CD4-positive, alpha-beta T cell treated with Interleukin-6 for 4 hours (primary cell): ENCODE measurements at regions not wholly inside any gene's neighbourhood (a gene's known extent, or its start where the extent isn't known, plus 50 kb on each side); places are given as distances from the start of the nearest gene placed in this dataset.

ENCODE experiments used
- DNase-seq: peaks from one replicate; pipeline ENCODE4 v3.0.0-alpha.2; 2020; ENCODE audit warnings: mixed read lengths

DNA sequence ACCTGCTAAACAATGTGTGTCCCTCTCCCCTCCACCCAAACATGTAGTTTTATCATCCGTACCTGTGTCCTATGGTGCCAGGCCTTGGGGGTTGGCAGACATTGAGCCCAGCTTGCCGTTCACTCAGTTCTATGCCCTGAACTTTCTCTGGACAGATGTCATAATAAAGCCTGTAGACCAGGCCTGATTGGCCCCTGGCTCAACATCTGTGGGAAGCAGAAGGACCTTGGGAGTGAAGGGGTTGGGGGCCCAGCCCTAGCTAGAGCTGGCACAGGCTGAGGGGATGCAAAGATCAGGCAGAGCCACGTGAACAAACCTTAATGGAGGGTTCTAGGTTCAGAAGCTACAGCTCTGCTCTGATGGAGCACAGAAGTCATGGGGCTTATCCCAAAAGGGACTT is 600.6 kb downstream of the BUD13 start:
- DNase-seq: no peak

DNA sequence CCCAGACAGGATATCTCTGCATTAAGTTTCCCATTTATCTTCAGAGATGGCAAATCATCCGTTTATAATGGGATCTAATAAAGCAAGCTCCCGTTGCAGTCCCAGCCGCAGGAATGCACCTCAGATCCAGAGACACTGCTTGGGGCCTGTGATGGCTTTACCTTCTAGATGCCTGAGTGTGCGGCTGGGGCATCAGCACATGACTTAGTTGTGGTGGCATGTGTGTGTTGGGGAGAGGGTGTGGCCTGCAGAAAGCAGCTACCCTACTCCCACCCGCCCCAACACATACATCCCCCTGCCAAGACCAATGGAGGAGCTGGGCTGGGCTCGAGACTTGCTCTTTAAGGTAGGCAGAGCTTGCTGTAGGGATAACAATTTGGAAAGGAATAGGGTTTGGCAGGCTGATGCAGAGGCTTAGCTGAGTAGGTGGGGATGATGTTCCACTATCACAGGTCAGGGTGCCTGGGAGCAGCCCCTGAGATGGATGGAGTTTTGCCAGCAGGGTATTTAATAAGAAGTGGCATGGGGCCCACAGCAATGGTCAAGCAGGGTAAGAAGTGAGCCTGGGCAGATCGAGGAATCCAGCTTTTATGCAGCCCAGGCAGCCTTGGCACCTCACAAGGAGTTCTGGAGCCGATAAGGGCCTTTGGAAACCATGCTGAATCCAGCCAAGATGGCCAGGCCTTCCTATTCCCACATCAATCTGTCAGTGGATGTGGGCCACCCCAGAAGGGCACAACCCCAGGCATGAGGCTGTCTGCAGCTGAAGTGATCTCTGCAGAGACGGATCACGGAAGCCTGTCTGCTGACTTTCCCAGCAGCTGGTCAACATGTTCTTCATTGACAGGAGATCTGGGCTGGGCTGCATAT is 601.3 kb downstream of the BUD13 start:
- DNase-seq: no peak

DNA sequence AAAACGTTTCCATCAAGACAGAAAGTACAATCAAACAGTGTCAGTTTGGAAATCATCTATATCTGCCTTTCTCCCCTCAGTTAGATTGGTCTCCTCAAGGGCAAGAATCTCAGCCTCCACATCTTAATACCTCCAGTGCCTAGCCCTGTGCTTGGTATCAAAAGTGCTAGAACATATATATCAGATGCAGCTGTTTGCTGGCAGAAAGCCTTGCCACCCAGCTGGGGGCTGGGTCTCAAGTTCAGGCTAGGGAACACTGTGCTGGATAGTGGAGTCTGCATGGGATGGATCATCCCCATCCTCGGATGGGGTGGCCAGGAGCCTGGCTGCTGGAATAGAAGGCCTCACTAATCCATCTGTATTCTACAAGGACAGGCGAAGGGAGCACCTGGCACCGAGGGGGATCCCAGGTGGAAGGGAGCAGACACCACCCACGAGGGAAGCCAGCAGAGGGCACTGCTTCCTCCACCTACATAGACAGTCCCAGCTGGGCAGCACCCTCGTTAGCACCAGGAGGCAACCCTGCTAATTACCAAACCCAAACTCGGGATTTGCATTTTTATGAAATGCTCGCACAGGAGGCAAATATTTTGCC is 602.2 kb downstream of the BUD13 start:
- no peak for DNase-seq

DNA sequence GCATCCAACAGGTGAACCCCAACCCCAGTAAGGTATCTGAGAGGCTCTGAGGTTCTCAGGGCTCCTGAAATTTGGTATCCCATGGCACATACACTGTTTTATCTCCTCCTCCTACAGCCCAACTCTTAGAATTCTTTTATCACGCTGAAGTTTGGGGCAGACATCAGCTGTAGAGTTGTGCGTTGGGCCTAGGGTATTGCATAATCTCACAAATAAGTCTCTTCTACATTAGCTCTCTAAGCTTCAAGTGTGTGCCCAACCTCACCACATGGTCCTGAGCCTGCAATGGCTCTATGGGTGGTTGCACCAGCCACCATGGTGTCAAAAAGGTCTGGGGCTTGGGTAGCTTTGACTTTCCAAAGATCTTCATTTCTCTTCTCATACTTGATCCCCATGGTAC is 603.0 kb downstream of the BUD13 start:
- no peak for DNase-seq

DNA sequence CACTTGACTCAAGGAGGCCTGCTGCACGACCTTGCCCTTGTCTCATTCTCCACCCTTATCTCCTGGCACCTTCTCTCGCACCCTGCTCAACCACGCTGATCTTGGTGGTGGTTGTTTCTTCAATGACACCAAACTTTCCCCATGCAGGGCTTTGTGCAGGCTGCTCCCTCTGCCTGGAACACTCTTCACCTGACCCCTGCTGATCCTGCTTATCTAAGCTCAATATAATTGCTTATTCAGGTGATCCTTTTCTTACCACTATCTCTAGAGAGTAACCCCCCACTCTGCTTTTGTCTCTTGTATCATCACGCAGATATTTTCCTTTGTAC is 604.4 kb downstream of the BUD13 start:
- no peak for DNase-seq

DNA sequence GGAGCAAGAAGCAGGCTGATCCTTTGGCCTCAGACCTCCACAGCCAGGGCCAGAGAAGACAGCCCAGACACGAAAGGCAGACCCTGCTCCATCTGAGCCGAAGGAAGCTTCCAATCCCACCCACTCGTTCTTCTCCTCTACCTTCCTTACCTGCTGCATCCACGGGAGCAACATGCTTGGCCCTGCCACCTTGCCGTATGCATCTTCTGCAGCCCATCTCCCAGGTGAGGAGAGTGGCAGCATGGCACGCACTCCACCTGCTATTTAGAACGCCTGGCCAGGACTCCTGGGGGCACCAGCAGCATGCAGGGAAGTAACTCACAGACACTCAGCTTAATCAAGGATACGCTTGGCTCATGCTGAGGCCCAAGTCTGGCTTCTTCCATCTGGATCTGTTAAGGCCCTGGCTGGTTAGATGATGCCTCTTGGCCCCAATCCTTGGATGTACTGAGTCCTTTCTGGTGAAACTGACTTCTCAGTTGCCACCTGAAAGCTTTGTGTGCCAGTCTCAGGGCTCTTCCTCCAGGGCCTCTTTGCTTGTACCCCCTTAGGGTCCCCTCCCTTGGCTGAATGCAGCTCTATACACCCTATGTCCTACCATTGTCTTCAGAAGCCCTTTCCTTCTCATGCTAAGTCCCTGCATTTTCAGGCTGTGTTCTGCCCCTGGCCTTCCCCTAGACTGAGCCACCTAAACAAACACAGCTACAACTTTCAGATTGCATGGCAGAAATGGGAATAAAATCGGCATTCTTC is 604.9 kb downstream of the BUD13 start:
- DNase-seq: no peak

DNA sequence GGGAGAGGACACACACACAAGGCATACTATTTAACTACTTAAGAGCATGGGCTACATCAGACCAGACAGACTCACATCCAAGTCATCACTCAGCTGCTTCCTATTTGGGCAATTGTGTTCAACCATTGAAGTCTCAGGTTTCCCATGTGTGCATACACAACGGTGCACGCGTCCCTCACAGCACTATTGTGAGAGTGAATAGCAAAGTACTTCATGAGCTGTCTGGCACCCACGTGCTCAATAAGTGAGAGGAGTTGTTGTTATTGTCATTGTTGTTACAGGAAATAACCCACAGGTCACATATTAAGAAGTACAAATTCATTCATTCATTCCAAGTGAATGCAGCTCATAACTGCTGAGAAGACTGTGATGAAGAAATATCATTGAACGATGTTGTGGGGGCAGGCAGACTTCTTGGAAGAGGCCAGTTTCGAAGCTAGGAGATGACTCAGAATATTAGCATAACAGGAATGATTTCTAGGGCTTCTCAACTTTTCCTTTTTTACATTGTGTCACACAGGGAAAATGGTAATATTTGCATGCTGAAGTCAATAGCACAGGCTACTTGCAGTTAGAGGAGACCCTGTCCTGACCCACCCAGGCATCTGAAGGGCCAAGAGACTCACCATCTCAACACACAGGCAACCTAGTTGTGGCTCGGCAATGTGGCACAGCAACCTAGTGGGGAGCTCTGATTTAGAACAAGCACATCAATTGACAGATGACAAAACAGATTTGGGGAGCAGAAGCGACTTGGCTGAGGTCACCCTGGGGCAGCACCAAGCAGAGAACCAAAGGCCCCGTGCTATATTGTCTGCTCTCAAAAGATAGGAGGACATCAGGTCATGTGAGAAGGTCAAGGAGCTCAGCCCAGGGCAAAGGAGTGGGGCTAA is 606.0 kb downstream of the BUD13 start:
- no peak for DNase-seq

DNA sequence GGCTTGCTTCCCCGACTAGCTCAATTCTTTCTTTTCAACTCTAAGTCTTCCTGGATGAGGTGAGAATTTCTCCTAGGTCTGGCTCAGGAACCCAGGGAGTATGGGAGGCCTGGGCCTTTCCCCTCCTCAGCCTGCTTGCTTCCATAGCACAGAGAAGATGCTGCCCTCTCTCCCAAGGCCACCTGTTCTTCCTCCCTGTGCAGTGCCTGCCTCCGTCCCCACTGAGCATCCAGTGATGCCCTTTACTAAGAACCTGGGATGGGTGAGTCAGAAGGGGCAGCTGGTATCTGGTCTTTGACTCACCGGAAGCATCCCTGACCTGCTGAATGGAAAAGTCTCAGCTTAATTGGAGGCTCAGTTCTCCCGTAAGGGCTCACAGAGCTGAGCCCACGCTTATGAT is 607.9 kb downstream of the BUD13 start:
- no peak for DNase-seq

DNA sequence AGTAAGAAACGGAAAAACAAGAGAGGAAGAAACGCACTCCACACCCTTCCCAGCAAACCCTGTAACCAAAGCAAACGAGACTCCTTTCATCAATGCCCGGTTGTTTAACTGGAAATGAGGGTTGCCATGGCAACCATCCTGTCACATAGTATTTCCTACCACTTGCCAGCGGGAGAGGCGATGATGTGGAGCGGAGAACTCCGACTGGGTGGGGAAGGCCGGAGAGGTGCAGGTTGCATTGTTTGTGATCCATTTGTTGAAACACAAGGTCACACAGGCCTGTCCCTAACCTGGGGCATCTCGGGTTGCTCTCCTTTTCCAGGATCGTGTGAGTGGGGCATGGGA is 609.9 kb downstream of the BUD13 start:
- no peak for DNase-seq

DNA sequence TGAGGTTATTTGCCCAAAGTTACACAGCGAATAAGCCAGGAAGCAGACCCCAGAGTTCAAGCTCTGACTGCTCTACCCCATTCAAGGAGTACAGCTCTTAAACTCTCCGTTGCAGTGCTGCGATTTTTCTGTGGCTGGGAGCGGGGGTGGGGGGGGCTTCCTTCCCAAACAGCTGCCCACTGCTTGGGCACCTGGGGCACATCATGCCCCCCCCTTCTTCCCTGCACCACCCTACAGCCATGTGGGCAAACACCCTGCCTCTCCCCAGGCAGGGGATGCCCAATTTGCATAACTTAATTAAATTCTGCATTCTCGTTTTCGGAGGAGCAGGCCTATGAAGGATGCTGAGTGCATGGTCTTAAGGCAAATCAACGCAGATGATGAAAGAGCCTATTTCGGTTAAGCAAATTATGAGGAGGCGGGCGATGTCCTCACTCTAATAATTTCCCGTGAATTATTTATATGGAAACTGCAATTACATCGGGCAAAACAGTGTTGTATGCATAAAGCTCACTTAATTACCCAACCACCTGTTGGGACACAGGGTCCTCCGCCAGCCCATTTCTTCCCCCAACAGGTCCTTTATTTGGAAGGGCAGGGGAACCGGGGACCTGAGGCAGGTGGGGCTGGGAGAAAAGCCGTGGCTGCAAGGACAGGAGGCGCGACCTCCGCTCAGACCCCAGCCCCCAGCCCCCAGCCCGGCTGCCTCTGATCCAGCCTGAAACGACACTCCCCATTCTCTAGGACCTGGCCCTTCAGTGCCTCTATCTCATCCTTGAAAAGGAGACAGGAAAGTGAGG is 610.5 kb downstream of the BUD13 start:
- DNase-seq: no peak

DNA sequence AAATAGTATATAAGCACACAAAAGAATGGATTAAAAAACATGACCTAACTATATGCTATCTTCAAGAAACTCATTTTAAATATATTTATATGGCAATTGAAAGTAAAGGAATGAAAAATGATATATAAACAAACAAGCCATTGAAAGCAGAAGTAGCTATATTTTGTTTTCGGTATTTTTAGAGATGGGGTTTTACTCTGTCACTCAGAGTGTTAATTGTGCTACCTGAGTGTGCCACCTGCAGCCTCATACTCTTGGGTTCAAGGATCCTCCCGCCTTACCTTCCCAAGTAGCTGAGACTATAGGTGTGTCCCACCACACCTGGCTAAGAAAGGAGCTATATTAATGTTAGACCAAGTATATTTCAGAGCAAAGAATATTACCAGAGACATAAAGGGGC is 624.1 kb downstream of the BUD13 start:
- no peak for DNase-seq

DNA sequence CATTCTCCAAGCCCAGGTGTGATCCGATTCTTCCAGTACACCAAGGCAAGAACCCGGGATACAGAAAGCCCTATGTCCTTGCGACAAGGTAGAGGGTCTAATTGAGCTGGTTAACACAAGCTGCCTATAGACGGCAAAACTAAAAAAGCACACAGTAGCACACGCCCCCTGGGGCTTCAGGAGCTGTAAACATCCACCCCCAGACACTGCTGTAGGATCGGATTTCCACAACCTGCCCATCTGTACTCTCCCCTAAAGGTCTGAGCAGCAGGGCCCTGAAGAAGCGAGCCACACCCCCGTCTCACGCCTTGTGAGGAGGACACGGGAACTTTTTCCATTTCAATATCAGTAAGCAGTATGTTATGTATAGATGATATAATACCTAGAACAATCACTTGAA is 624.7 kb downstream of the BUD13 start:
- DNase-seq: no peak

DNA sequence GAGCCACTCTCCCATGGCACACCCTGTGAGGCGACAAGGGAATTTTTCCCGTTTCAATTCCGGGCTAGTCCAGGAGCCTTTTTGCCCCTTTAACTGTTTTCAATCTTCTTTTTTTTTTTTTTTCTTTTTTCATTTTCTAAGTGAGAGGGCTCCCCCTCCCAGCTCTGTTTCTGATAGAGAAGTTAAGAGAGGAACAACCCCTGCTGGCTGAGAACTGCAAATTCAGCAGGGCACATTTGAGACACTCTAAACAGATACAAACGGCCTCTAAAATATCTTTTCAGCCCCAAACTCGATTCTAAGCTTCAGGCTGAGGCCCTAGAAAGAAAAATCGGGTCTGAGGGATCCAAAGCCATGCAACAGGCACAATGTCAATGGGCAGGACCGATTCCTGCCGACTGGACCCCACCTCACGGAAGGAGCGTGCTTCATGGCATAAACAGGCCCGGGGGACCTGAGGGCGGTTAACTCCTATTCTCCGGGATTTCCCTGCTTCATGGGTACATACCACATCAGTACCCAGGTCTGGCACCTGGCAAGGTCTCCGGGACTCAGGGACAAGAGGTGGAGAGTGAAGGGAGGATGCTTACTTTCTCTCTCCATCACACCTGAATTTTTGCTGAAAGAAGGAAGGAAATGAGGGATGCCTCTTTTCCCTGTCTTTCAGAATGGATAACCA is 627.5 kb downstream of the BUD13 start:
- DNase-seq: no peak

DNA sequence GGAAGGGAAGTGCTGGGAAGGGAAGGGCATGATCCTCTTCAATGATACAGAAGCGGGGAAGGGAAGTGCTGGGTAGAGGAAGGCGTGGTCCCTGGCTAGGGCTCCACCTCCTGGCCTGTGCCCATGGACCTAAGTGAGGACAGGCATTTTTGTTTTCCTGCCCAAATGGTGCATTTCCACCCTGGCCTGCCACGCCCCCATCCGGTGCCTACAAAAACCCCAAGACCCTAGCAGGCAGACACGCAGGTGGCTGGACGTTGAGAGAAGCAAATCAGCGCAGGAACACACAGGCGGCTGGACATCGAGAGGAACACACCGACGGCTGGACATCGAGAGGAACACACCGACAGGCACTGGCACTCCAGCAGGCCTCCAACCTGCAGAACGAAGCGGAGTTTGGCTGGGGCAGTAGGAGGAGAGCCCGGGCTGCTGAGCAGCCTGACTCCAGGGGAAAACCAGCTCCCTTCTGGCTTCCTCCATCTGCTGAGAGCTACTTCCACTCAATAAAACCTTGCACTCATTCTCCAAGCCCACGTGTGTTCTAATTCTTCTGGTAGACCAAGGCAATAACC is 628.3 kb downstream of the BUD13 start:
- DNase-seq: no peak

DNA sequence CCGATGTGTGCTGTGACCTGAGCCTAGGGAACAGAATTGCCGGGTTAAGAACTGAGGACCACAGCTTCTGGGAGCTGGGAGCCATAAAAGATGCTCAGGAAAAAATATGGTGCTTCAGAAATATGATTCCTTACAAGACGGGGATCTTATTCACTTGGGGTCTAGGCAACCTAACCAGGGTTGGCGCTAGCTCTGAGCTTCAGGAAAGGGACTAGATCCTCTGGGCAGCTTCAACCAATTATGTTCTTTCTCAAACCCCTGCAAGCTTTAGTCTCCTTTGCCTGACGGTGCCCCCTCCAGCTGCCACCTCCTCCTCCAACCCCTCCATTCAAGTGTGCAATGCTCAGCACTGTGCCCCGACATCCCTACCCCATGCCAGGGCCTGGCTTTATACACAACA is 634.1 kb upstream of the CADM1 start:
- DNase-seq: no peak

DNA sequence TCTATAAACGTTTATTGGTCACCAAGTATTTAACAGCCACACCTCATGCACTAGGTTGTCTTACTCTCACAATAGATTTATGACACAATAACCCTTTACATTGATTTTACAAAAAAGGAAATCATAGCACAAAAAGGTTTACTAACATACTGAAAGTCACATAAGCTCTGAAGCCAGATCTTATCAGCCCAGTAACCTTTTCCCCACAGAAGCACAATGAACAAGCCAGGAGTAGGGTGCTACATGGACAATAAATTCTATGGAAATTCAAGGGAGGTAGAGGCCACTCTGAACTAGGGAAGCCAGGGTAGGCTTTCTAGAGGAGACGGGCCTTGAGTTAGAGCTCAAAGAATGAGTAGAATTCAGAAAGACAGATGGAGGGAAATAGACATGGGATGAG is 633.5 kb upstream of the CADM1 start:
- no peak for DNase-seq

DNA sequence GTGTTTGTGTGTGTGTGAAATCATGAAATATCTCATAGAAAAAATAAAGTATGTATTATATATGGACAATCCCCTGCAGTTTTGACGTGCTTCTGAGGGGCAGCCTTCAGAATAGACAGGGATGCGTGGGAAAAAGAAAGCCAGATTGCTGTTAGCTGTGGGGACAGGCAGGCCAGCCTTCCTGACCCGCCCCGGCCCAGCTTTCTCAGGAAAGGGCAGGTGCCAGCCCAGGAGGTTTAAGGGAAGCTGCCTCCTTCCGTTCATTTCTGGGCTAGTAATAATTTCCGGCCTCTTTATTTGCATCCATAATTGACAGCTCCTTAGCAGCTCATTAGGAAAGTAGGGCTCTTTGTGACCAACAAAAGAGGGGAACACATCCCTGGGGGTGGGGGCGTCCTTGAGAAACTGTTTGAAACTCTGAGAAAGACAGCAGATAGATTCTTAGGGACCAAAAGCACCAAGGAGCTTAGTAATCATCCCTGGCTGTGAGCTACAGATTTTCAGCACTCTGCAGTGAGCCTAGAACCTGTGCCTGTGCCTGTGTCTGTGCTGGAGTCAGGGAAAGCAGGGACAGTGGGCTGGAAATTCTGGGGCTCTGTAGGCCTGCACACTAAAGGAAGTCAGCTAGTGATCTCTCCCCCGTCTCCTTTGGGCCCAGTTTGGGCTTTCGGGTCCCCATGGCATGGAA is 632.9 kb upstream of the CADM1 start:
- no peak for DNase-seq

DNA sequence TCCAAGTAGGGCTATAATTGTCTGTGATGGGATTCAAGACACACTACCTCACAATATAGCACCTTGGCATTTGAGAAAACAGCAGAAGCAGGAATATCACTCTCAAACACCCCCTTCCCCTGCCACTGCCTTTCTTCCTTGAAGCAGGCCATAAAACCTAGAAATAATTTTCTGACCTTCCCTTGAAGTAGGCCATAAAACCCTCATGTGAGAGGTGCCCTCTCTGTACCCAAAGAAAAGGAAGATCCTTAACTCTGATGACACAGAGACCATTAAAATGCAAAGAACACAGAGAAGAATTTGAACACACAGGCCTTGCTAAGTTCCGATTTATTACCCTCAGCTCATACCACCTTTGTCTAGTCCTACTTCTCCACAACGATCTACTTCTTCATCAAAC is 631.7 kb upstream of the CADM1 start:
- DNase-seq: no peak

DNA sequence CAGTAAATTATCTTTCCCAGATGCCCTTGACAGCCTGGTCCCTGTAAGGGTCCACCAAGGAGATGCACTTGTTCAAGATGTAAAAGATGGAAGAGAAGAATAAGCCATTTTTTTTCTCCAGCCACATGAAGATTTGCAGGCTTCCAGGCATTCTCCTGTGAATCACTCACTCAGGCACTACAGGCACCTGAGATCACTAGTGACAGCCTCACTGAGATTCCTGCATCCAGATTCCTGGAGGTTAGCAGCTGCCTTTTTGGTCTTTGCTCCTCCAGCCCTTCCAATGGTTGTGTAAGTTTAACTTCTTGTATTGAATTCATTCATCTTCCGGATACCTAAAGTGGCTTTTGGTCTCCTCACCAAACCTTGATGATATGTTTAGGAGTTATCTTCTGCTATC is 630.2 kb upstream of the CADM1 start:
- no peak for DNase-seq

DNA sequence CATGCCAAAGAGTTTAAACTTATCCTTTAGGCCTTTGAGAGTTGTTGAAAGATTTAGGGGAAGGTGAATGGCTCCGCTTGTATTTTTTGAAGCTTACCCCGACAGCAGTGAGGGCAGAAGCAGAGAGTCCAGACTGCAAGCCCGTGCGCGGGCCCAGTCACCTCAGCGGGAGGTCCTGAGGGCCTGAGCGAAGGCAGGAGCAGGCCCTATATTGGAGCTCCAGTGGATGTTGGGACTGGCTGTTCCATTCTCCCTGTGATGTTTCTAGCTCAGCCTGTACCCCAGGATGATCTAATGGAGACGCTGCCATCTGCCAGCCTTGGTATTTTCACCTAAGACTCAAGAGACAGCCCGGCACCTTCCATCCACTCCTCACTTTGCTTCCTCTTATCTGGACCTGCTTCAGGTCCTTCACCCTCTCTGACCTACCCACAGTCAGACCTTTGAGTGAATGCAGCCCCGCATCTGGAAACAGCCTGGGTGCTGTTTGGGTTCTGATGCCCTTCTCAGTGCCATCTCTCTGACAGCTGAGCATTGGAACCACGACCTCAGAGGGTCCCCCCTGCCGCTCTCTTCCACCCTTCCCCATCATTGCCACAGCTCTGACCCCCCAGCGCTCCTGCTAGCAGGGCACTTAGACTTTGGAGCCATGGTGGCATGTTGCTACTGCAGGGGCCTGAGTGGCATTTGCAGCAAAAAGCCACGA is 628.2 kb upstream of the CADM1 start:
- DNase-seq: no peak
